Mesothelial cell of epicardium (in vitro differentiated cells): ENCODE measurements at regions not wholly inside any gene's neighbourhood (a gene's known extent, or its start where the extent isn't known, plus 50 kb on each side); places are given as distances from the start of the nearest gene placed in this dataset.

ENCODE experiments used
- DNase-seq, 2 experiments: peaks; one replicate each; pipeline ENCODE4 v3.0.0; 2021; ENCODE audit warnings: low spot score in 2 of 2; ENCODE audit not compliant: unreplicated experiment in 2 of 2
- H3K27ac Mint-ChIP-seq: 2 replicates; pipeline ENCODE4 v1.8.0; 2021; ENCODE audit warnings: mixed read lengths
- H3K27me3 Mint-ChIP-seq: 2 replicates; pipeline ENCODE4 v1.8.0; 2021; ENCODE audit warnings: low read depth, mixed read lengths
- H3K36me3 Mint-ChIP-seq: 2 replicates; pipeline ENCODE4 v1.8.0; 2021; ENCODE audit warnings: mixed read lengths
- H3K4me1 Mint-ChIP-seq: 2 replicates; pipeline ENCODE4 v1.8.0; 2021; ENCODE audit warnings: mixed read lengths
- H3K4me3 Mint-ChIP-seq: 2 replicates; pipeline ENCODE4 v1.8.0; 2021; ENCODE audit warnings: mild to moderate bottlenecking, moderate library complexity, mixed read lengths
- H3K9me3 Mint-ChIP-seq: 2 replicates; pipeline ENCODE4 v1.8.0; 2021; ENCODE audit warnings: mixed read lengths
- TF ChIP-seq, protein P1 (sequence below): fragments of 200-600 bp; sonication (generic); IDR thresholded peaks from one replicate; pipeline ENCODE4 v1.5.0; 2021; ENCODE audit warnings: antibody characterized with exemption; ENCODE audit not compliant: unreplicated experiment

DNA sequence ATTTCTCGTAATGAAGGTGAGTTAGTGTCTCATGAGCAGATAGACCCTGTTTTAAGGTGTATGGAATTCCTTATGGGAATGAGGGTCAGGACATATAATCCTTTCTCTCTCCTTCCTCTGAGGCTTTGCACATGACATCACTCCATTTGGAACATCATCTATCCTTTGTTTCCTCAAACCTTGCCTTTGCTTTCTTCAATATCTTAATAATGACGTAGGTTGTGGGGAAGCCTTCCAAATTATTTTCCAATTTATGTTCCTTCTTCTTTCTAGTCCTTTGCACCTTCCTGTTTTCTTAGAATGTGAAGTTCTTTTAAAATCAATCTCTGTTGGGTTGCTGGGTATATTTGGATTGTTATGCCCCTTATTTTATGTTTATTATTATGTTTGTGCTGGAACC, 502.9 kb upstream of the STXBP6 start:
- TF ChIP-seq, protein P1, sequence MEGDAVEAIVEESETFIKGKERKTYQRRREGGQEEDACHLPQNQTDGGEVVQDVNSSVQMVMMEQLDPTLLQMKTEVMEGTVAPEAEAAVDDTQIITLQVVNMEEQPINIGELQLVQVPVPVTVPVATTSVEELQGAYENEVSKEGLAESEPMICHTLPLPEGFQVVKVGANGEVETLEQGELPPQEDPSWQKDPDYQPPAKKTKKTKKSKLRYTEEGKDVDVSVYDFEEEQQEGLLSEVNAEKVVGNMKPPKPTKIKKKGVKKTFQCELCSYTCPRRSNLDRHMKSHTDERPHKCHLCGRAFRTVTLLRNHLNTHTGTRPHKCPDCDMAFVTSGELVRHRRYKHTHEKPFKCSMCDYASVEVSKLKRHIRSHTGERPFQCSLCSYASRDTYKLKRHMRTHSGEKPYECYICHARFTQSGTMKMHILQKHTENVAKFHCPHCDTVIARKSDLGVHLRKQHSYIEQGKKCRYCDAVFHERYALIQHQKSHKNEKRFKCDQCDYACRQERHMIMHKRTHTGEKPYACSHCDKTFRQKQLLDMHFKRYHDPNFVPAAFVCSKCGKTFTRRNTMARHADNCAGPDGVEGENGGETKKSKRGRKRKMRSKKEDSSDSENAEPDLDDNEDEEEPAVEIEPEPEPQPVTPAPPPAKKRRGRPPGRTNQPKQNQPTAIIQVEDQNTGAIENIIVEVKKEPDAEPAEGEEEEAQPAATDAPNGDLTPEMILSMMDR, result no peak
- H3K27ac Mint-ChIP-seq, result no peak overlapping the region
- no peak for DNase-seq

DNA sequence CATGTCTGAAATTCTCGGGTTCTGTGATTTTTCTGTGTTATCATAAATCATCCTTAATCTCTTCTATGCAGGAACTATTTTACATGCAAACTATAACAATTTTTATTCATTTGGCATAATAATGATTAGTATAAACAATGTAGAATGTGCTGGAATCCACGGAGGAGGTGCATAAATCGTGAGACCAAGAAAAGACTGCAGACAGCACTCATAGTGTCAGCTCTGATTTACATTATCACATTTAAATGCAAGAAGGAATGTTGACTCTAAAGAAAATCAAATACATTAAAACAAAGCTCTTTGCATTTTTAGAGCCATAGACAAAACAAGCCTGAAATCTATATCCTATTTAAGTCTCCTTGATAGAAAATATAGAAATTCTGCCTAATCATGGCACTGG, 501.7 kb upstream of the STXBP6 start:
- peaks cover 3% of the 10 kb centered on the region for H3K9me3 Mint-ChIP-seq
- H3K27ac Mint-ChIP-seq, result no peak overlapping the region
- no peak for DNase-seq
- H3K27me3 Mint-ChIP-seq, result peaks cover 14% of the 10 kb centered on the region
- TF ChIP-seq, protein P1, result no peak
- no peaks in the 10 kb centered on the region for H3K36me3 Mint-ChIP-seq
- H3K4me3 Mint-ChIP-seq, result no peak overlapping the region
- H3K4me1 Mint-ChIP-seq, result no peaks in the 10 kb centered on the region

More for the DNA sequence above, 502.9 kb upstream of the STXBP6 start:
- H3K9me3 Mint-ChIP-seq, result peaks cover 3% of the 10 kb centered on the region
- no peaks in the 10 kb centered on the region for H3K36me3 Mint-ChIP-seq
- H3K4me1 Mint-ChIP-seq, result no peaks in the 10 kb centered on the region
- no peak overlapping the region for H3K4me3 Mint-ChIP-seq
- peaks cover 14% of the 10 kb centered on the region for H3K27me3 Mint-ChIP-seq

DNA sequence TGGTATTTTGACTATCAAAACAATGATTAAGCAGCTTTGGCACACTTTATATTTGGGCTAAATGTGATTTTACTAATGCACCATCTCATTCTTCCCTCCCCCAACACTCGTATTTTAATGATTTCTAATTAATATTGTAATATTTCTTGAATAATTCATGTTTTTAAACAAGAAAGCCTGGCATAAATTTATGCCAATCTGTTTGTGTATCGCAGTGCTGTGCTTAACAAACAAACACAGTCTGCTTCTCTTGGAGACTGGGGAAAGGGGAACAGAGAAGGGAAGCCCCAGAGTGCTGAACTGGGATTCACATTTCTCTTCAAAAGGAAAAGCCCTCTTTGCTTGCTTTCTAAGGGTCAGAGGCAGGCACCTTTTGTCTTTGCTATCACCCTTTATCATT, 496.9 kb upstream of the STXBP6 start:
- H3K36me3 Mint-ChIP-seq, result no peaks in the 10 kb centered on the region
- no peak for DNase-seq
- no peaks in the 10 kb centered on the region for H3K9me3 Mint-ChIP-seq
- peaks cover 19% of the 10 kb centered on the region for H3K27me3 Mint-ChIP-seq
- no peak overlapping the region for H3K4me3 Mint-ChIP-seq
- H3K4me1 Mint-ChIP-seq, result no peaks in the 10 kb centered on the region
- TF ChIP-seq, protein P1, result no peak
- H3K27ac Mint-ChIP-seq, result no peak overlapping the region

DNA sequence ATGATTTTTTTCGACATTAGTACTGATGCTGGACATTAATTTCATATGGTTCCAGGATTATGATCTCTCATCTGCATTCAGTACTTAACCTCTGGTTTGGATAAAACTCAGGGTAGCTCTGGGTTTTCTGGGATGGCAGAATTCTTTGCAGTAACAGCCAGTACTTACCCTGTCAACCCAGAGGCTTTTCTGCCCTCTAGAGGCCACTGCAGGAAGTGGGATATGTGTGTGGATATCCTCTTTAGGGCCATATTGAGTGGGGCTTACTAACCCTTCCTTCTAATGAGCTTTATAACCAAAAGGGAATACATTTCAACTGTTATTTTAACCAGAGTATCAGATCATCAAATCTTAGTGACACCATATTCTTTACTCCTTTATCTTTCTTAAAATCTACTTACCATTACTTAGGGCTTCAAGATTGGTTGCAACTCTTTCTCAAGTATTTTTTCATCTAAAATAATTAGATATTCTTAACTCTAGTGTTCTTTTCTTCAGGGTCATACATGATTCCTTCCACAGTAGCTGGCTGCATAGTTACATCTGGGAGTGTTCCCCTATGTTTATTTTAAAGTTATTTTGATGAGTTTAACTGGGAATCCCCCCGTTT, 488.0 kb upstream of the STXBP6 start:
- H3K27ac Mint-ChIP-seq, result no peak overlapping the region
- H3K4me1 Mint-ChIP-seq, result no peaks in the 10 kb centered on the region
- H3K9me3 Mint-ChIP-seq, result no peaks in the 10 kb centered on the region
- peak in 1 of 2 experiments; percentile 47 for DNase-seq
- peaks cover 18% of the 10 kb centered on the region for H3K27me3 Mint-ChIP-seq
- TF ChIP-seq, protein P1, result peak; percentile 53
- no peaks in the 10 kb centered on the region for H3K36me3 Mint-ChIP-seq
- no peak overlapping the region for H3K4me3 Mint-ChIP-seq

DNA sequence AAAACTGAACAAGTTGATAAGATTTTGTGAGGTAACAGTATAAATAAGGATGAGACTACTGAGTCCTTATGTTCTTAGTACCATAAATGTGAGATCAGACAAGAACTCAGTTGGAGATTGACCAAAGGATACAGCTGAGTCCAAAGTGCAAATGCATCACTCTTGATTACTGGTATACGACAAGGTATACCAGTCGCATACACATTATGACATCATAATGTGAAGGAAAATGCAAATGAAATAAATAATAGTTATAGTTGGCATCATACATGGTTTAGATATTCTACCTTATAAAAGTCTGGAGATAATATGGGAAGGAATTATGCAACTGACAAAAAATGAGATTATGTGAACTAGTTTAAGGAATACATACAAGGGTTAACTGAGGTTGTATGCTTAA, 476.3 kb upstream of the STXBP6 start:
- no peaks in the 10 kb centered on the region for H3K36me3 Mint-ChIP-seq
- no peak for DNase-seq
- TF ChIP-seq, protein P1, result no peak
- no peak overlapping the region for H3K4me3 Mint-ChIP-seq
- peaks cover 8% of the 10 kb centered on the region for H3K4me1 Mint-ChIP-seq
- peaks cover 3% of the 10 kb centered on the region for H3K27me3 Mint-ChIP-seq
- no peak overlapping the region for H3K27ac Mint-ChIP-seq
- no peaks in the 10 kb centered on the region for H3K9me3 Mint-ChIP-seq

DNA sequence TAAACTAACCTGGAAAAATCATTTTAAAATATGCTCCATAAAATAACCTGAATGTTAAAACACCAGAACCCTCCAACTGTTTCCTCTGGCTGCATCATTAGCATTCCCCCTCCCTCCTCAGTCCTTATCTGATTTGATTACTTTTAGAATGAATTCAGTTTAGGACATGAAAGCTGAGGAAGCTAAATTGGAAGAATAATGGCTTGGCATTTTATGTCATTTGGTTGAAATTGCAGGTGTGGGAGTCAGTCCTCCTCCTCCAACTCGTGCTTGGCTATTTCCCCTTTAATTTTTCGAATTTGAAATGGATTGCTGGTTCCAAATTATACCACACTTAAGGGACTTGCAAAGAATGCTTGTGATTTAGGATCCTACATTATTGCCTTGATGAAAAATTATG, 473.0 kb upstream of the STXBP6 start:
- Mint-ChIP-seq H3K36me3 (no peaks in the 10 kb centered on the region), H3K9me3 (no peaks in the 10 kb centered on the region), H3K4me1 (peaks cover 18% of the 10 kb centered on the region), H3K4me3 (no peak overlapping the region), H3K27ac (no peak overlapping the region), H3K27me3 (peaks cover 7% of the 10 kb centered on the region)
- no peak for DNase-seq
- TF ChIP-seq, protein P1, result no peak
